Tibial nerve (tissue), 4 donors: ENCODE measurements at regions not wholly inside any gene's neighbourhood (a gene's known extent, or its start where the extent isn't known, plus 50 kb on each side); places are given as distances from the start of the nearest gene placed in this dataset.

ENCODE experiments used
- DNase-seq, 2 donors: peaks; one replicate each; pipeline ENCODE4 v3.0.0-alpha.2; 2019; ENCODE audit warnings: low spot score in 2 of 2
- H3K27ac ChIP-seq, 4 donors: fragments of 200-600 bp; sonication (generic) in 3 of 4; one replicate each; pipeline ENCODE4 v1.5.1; 2017 to 2019; ENCODE audit warnings: mild to moderate bottlenecking in 1 of 4
- H3K27me3 ChIP-seq, 2 donors: fragments of 200-600 bp; sonication (generic) in 1 of 2; one replicate each; pipeline versions ENCODE4 v1.5.1 to v1.6.0; 2017 to 2019
- H3K36me3 ChIP-seq, 3 donors: fragments of 200-600 bp; sonication (generic); one replicate each; pipeline ENCODE4 v1.5.1; 2018 to 2019
- H3K4me1 ChIP-seq, 4 donors: fragments of 200-600 bp; sonication (generic) in 3 of 4; one replicate each; pipeline ENCODE4 v1.5.1; 2017 to 2019
- H3K4me3 ChIP-seq, 4 donors: fragments of 200-600 bp; sonication (generic) in 3 of 4; one replicate each; pipeline ENCODE4 v1.5.1; 2017 to 2019; ENCODE audit warnings: mild to moderate bottlenecking in 1 of 4, moderate library complexity in 1 of 4
- H3K9me3 ChIP-seq, 4 donors: fragments of 200-600 bp; sonication (generic) in 3 of 4; one replicate each; pipeline ENCODE4 v1.5.1; 2017 to 2019
- EP300 ChIP-seq, 2 donors: sonication (generic); formaldehyde crosslinking; IDR thresholded peaks; one replicate each; pipeline ENCODE4 v1.6.1; 2017; ENCODE audit warnings: antibody characterized with exemption in 2 of 2, mild to moderate bottlenecking in 1 of 2
- POLR2A ChIP-seq, 2 donors: fragments of 450-650 bp; IDR thresholded peaks; one replicate each; pipeline ENCODE4 v1.6.1; 2017; ENCODE audit warnings: antibody characterized with exemption in 2 of 2, mild to moderate bottlenecking in 2 of 2, moderate library complexity in 2 of 2
- WGBS, 2 donors: methylation state at CpG; one replicate each; pipeline ENCODE4 v1.1.5; 2018; 5-methylcytosine and 5-hydroxymethylcytosine counted together
- TF ChIP-seq, protein P1 (sequence below), 5 experiments: fragments of 200-600 bp in 3 of 5; fragments of 450-650 bp in 2 of 5; sonication (generic) in 3 of 5; IDR thresholded peaks; one replicate each; pipeline ENCODE4 v1.5.1; 2016 to 2019; ENCODE audit warnings: antibody characterized with exemption in 5 of 5, mild to moderate bottlenecking in 3 of 5, moderate library complexity in 2 of 5

DNA sequence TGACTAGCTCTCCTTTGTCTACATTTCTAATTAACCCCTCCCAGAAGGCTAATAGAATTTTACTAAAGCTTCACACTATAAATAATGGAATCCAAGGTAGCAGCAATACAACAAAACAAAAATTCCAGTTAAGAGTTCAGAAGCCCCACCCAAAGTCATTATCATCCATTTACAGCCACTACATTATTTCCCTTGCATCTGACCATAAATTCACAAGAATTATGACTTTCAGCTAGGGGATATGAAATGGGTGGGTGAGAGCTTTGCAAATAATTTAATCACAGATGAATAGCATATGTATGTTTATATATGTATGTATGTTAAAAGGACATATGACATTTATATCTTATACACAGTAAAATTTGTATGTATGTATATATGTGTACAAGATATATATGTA, 65.3 kb upstream of the PTGDR start:
- H3K36me3 ChIP-seq, result no peaks in the 10 kb centered on the region
- TF ChIP-seq POLR2A (IDR thresholded peaks at IDR 0.05) (no peak), EP300 (IDR thresholded peaks at IDR 0.05) (no peak)
- TF ChIP-seq, protein P1, sequence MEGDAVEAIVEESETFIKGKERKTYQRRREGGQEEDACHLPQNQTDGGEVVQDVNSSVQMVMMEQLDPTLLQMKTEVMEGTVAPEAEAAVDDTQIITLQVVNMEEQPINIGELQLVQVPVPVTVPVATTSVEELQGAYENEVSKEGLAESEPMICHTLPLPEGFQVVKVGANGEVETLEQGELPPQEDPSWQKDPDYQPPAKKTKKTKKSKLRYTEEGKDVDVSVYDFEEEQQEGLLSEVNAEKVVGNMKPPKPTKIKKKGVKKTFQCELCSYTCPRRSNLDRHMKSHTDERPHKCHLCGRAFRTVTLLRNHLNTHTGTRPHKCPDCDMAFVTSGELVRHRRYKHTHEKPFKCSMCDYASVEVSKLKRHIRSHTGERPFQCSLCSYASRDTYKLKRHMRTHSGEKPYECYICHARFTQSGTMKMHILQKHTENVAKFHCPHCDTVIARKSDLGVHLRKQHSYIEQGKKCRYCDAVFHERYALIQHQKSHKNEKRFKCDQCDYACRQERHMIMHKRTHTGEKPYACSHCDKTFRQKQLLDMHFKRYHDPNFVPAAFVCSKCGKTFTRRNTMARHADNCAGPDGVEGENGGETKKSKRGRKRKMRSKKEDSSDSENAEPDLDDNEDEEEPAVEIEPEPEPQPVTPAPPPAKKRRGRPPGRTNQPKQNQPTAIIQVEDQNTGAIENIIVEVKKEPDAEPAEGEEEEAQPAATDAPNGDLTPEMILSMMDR (IDR thresholded peaks at IDR 0.05), result no peak
- no peak overlapping the region for H3K27ac ChIP-seq

DNA sequence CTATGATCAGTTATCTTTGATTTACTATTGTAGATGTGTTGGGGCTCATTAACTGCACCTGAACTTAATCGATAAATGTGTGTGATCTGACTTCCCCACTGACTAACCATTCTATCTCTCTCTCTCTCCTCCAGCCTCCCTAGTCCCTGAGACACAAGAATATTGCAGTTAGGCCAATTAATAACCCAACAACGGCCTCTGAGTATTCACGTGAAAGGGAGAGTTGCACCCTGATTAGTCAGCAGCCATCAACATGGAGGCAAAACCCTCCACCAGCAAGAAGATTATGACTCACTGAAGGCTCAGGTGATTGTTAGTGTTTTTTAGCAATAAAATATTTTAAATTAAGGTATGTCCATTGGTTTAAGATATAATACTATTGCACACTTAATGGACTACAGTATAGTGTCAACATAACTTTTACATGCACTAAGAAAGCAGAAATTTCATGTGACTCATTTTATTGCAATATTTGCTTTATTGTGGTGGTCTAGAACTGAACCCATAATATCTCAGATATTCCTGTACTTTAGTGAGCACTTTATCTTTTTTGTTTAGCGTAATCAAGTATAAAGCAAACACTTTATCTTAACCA, 77.1 kb upstream of the PTGDR start:
- DNase-seq, result no peak
- TF ChIP-seq, protein P1 (IDR thresholded peaks at IDR 0.05), result no peak
- WGBS, 2 donors, result 92 to 94% methylated on average over 4 of the region's 4 CpGs
- Histone ChIP-seq H3K27me3 (no peaks in the 10 kb centered on the region), H3K36me3 (no peaks in the 10 kb centered on the region), H3K9me3 (no peaks in the 10 kb centered on the region), H3K4me1 (no peaks in the 10 kb centered on the region), H3K4me3 (no peak overlapping the region), H3K27ac (no peak overlapping the region)

More for the DNA sequence above, 65.3 kb upstream of the PTGDR start:
- H3K9me3 ChIP-seq, result peaks cover 0 to 5% (median 0%) of the 10 kb centered on the region in 4 donors
- H3K27me3 ChIP-seq, result no peaks in the 10 kb centered on the region
- no peak for DNase-seq
- no peak overlapping the region for H3K4me3 ChIP-seq
- H3K4me1 ChIP-seq, result no peaks in the 10 kb centered on the region

DNA sequence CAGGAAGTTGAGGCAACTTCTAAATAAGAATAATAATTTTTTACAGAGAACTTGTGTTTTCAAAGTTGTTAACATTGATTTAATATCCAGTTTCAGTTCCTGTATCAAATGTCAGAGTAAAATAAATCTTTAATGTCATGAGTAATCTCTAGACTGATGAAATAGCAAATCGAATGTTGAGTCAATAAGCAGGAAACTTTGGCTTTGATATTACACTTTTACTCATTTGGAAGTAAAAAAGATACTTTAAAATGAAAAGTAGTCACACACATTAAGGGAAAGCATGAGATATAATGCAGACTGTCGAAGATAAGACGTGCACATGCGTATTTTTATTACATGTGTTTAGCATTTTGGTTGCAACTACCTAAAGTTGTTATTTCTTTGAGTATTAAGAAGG, 78.2 kb upstream of the PTGDR start:
- DNase-seq, result no peak
- Histone ChIP-seq H3K36me3 (no peaks in the 10 kb centered on the region), H3K27me3 (no peaks in the 10 kb centered on the region), H3K4me3 (no peak overlapping the region), H3K27ac (no peak overlapping the region), H3K4me1 (no peaks in the 10 kb centered on the region), H3K9me3 (no peaks in the 10 kb centered on the region)
- no peak for TF ChIP-seq EP300 (IDR thresholded peaks at IDR 0.05)
- WGBS, 2 donors, result 75 to 79% methylated on average over 4 of the region's 4 CpGs

DNA sequence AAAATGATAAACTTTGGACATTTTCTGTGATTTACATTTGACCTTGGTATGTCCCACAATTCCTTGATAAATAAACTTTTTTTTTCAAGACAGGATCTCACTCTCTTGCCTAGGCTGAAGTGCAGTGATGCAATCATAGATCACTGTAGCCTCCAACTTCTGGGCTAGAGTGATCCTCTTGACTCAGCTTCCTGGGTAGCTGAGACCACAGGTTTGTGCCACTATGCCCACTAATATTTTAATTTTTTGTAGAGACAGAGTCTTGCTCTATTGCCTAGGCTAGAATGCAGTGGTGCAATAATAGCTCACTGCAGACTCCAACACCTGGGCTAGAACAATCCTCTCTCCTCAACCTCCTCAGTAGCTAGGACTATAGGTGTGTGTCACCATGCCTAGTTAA, 79.1 kb upstream of the PTGDR start:
- Histone ChIP-seq H3K4me1 (no peaks in the 10 kb centered on the region), H3K27ac (no peak overlapping the region), H3K27me3 (no peaks in the 10 kb centered on the region), H3K9me3 (no peaks in the 10 kb centered on the region), H3K4me3 (no peak overlapping the region), H3K36me3 (no peaks in the 10 kb centered on the region)
- no peak for DNase-seq
- no peak for TF ChIP-seq POLR2A (IDR thresholded peaks at IDR 0.05)
- TF ChIP-seq EP300 (IDR thresholded peaks at IDR 0.05), result no peak
- TF ChIP-seq, protein P1 (IDR thresholded peaks at IDR 0.05), result no peak

DNA sequence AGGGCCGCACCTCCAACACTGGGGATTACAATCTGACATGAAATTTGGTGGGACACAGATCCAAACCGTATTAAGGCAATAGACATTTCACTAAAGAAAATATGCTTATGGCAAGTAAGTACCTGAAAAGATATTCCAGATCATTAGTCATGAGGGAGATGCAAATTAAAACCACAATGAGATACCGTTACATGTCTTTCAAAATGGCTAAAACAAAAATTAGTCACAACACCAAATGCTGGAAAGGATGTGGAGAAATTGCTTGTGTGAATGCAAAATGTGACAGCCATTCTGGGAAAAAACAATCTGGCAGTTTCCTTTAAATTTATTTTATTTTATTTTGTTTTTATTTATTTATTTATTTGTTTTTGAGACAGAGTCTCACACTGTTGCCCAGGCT, 82.3 kb upstream of the PTGDR start:
- no peak for DNase-seq
- H3K27ac ChIP-seq, result no peak overlapping the region

More for the DNA sequence above, 82.3 kb upstream of the PTGDR start:
- TF ChIP-seq EP300 (IDR thresholded peaks at IDR 0.05) (no peak), POLR2A (IDR thresholded peaks at IDR 0.05) (no peak)
- TF ChIP-seq, protein P1 (IDR thresholded peaks at IDR 0.05), result no peak
- no peaks in the 10 kb centered on the region for H3K4me1 ChIP-seq
- WGBS, 2 donors, result 63 to 81% methylated on average over 3 of the region's 3 CpGs
- peaks cover 0 to 4% (median 0%) of the 10 kb centered on the region in 4 donors for H3K9me3 ChIP-seq
- H3K27me3 ChIP-seq, result no peaks in the 10 kb centered on the region
- H3K36me3 ChIP-seq, result no peaks in the 10 kb centered on the region
- H3K4me3 ChIP-seq, result no peak overlapping the region
